SK-N-SH (cell line): ENCODE measurements at regions not wholly inside any gene's neighbourhood (a gene's known extent, or its start where the extent isn't known, plus 50 kb on each side); places are given as distances from the start of the nearest gene placed in this dataset.

Source experiments
- CTCF ChIA-PET: fragments of 300-600, 350-600 bp; formaldehyde crosslinking; extraction: SDS; loops from one replicate; lab custom pipeline; 2021; lab: Yijun Ruan, JAX
- POLR2A ChIA-PET: fragments of 350-600 bp; sonication (Branson Sonifier 250); formaldehyde crosslinking; extraction: SDS; loops from one replicate; lab custom pipeline; 2020; ENCODE audit warnings: antibody characterized with exemption, inconsistent platforms; lab: Yijun Ruan, JAX
- DNase-seq: peaks from one replicate; pipeline ENCODE4 v3.0.0; 2012
- H2AFZ ChIP-seq: fragments of 200-600 bp; sonication (generic); 2 replicates; pipeline ENCODE4 v1.8.1; 2016; ENCODE audit warnings: antibody characterized with exemption, mild to moderate bottlenecking, low read depth
- H3F3A ChIP-seq: fragments of 200-600 bp; sonication (generic); replicated peaks from 2 replicates; pipeline ENCODE3; 2016; ENCODE audit warnings: antibody characterized with exemption, mild to moderate bottlenecking; ENCODE audit not compliant: insufficient read depth
- H3K27ac ChIP-seq, 2 experiments: fragments of 200-500 bp in 1 of 2; fragments of 200-600 bp in 1 of 2; sonication (Bioruptor generic) in 1 of 2; sonication (generic), shearing (Covaris generic) in 1 of 2; 2 replicates each; pipeline versions ENCODE4 v1.5.1 to v1.6.1; 2014 to 2016; ENCODE audit warnings: low read depth in 2 of 2, inconsistent platforms in 1 of 2, low read length in 1 of 2, mild to moderate bottlenecking in 1 of 2, mixed read lengths in 1 of 2
- H3K27me3 ChIP-seq: fragments of 200-600 bp; sonication (generic), shearing (Covaris generic); 2 replicates; pipeline ENCODE4 v1.6.1; 2016; ENCODE audit warnings: mixed run types; ENCODE audit not compliant: insufficient read depth
- H3K36me3 ChIP-seq, 2 experiments: fragments of 200-500 bp in 1 of 2; fragments of 200-600 bp in 1 of 2; sonication (Bioruptor generic) in 1 of 2; sonication (generic) in 1 of 2; replicated peaks in 1 of 2; 2 replicates each; pipeline versions ENCODE3 to v1.5.1; 2014 to 2016; ENCODE audit warnings: low read length in 1 of 2, mild to moderate bottlenecking in 1 of 2; ENCODE audit not compliant: insufficient read depth in 2 of 2, control insufficient read depth in 1 of 2
- H3K4me1 ChIP-seq, 2 experiments: fragments of 200-500 bp in 1 of 2; fragments of 200-600 bp in 1 of 2; sonication (Bioruptor generic) in 1 of 2; sonication (generic), shearing (Covaris generic) in 1 of 2; 2 replicates each; pipeline versions ENCODE4 v1.5.1 to v1.6.1; 2014 to 2016; ENCODE audit warnings: low read depth in 1 of 2, low read length in 1 of 2, mixed run types in 1 of 2; ENCODE audit not compliant: insufficient read depth in 2 of 2, control insufficient read depth in 1 of 2
- H3K4me2 ChIP-seq: fragments of 200-600 bp; sonication (generic), shearing (Covaris generic); 2 replicates; pipeline ENCODE4 v1.6.1; 2017; ENCODE audit warnings: mixed run types
- H3K4me3 ChIP-seq, 2 experiments: fragments of 200-500 bp in 1 of 2; fragments of 200-600 bp in 1 of 2; sonication (Bioruptor generic) in 1 of 2; sonication (generic), shearing (Covaris generic) in 1 of 2; 2 replicates each; pipeline versions ENCODE4 v1.5.1 to v1.8.1; 2014 to 2016; ENCODE audit warnings: low read depth in 2 of 2, inconsistent platforms in 1 of 2, low read length in 1 of 2, mild to moderate bottlenecking in 1 of 2, mixed read lengths in 1 of 2, moderate library complexity in 1 of 2
- H3K79me2 ChIP-seq: fragments of 200-600 bp; sonication (generic); 2 replicates; pipeline ENCODE4 v1.8.1; 2017; ENCODE audit warnings: mild to moderate bottlenecking; ENCODE audit not compliant: insufficient read depth
- H3K9ac ChIP-seq: fragments of 200-600 bp; sonication (generic); 2 replicates; pipeline ENCODE4 v1.6.1; 2017; ENCODE audit warnings: mixed run types
- H3K9me2 ChIP-seq: fragments of 200-600 bp; sonication (generic); 2 replicates; pipeline ENCODE4 v1.6.1; 2017; ENCODE audit warnings: mixed run types
- H3K9me3 ChIP-seq: fragments of 200-600 bp; sonication (generic); 2 replicates; pipeline ENCODE4 v1.6.1; 2017; ENCODE audit warnings: mixed run types, mild to moderate bottlenecking, moderate library complexity
- H4K20me1 ChIP-seq: fragments of 200-600 bp; sonication (generic); 2 replicates; pipeline ENCODE4 v1.6.1; 2017; ENCODE audit warnings: mild to moderate bottlenecking, mixed run types; ENCODE audit not compliant: insufficient read depth
- ELF1 ChIP-seq: IDR thresholded peaks from 2 replicates; pipeline ENCODE4 v1.4.0; 2012
- EZH2phosphoT487 ChIP-seq: fragments of 200-600 bp; sonication (generic); IDR thresholded peaks from 2 replicates; pipeline ENCODE4 v1.6.1; 2017; ENCODE audit warnings: low read depth, mixed run types, mild to moderate bottlenecking, antibody characterized with exemption, moderate library complexity, borderline replicate concordance
- GABPA ChIP-seq: IDR thresholded peaks from 2 replicates; pipeline ENCODE4 v1.4.0; 2012; ENCODE audit warnings: low read depth, mild to moderate bottlenecking
- NFIC ChIP-seq: IDR thresholded peaks from 2 replicates; pipeline ENCODE4 v1.4.0; 2012; ENCODE audit warnings: borderline replicate concordance
- NRF1 ChIP-seq: IDR thresholded peaks from 2 replicates; pipeline ENCODE4 v1.6.1; 2012; ENCODE audit warnings: low read depth, mild to moderate bottlenecking, low read length
- RAD21 ChIP-seq: IDR thresholded peaks from 2 replicates; pipeline ENCODE4 v1.6.1; 2012; ENCODE audit warnings: mild to moderate bottlenecking, low read length
- RCOR1 ChIP-seq: fragments of 150-350 bp; IDR thresholded peaks from 2 replicates; pipeline ENCODE4 v1.6.1; 2017; ENCODE audit warnings: antibody characterized with exemption, low read length
- TAF1 ChIP-seq: IDR thresholded peaks from 2 replicates; pipeline ENCODE4 v1.6.1; 2012; ENCODE audit warnings: low read depth, mild to moderate bottlenecking, low read length, moderate library complexity, borderline replicate concordance
- TCF12 ChIP-seq: IDR thresholded peaks from 2 replicates; pipeline ENCODE4 v1.4.0; 2012
- TEAD4 ChIP-seq: IDR thresholded peaks from 2 replicates; pipeline ENCODE4 v1.4.0; 2012; ENCODE audit warnings: mild to moderate bottlenecking, borderline replicate concordance; ENCODE audit not compliant: insufficient read depth
- YY1 ChIP-seq: IDR thresholded peaks from 2 replicates; pipeline ENCODE4 v1.4.0; 2012; ENCODE audit warnings: low read depth, mild to moderate bottlenecking
- WGBS: methylation state at CpG from one replicate; pipeline ENCODE4 v1.1.6; 2017; ENCODE audit warnings: low lambda C conversion rate; 5-methylcytosine and 5-hydroxymethylcytosine counted together
- TF ChIP-seq, protein P1 (sequence below): IDR thresholded peaks from 2 replicates; pipeline ENCODE4 v1.6.1; 2012; ENCODE audit warnings: mild to moderate bottlenecking, low read depth, low read length, moderate library complexity
- TF ChIP-seq, protein P2 (sequence below): IDR thresholded peaks from 2 replicates; pipeline ENCODE4 v1.4.0; 2012; ENCODE audit warnings: low read depth, borderline replicate concordance
- TF ChIP-seq, protein P3 (sequence below): IDR thresholded peaks from 2 replicates; pipeline ENCODE4 v1.4.0; 2012; ENCODE audit warnings: low read depth
- TF ChIP-seq, protein P4 (sequence below): fragments of 150-350 bp; IDR thresholded peaks from 2 replicates; pipeline ENCODE4 v1.6.1; 2017; ENCODE audit warnings: antibody characterized with exemption, low read length, low read depth, borderline replicate concordance
- TF ChIP-seq, protein P5 (sequence below): fragments of 150-350 bp; IDR thresholded peaks from 2 replicates; pipeline ENCODE4 v1.6.1; 2016; ENCODE audit warnings: mild to moderate bottlenecking, low read depth, low read length
- TF ChIP-seq, protein P6 (sequence below): IDR thresholded peaks from 2 replicates; pipeline ENCODE4 v1.4.0; 2012; ENCODE audit warnings: low read depth, borderline replicate concordance
- TF ChIP-seq, protein P7 (sequence below): IDR thresholded peaks from 2 replicates; pipeline ENCODE4; 2012

DNA sequence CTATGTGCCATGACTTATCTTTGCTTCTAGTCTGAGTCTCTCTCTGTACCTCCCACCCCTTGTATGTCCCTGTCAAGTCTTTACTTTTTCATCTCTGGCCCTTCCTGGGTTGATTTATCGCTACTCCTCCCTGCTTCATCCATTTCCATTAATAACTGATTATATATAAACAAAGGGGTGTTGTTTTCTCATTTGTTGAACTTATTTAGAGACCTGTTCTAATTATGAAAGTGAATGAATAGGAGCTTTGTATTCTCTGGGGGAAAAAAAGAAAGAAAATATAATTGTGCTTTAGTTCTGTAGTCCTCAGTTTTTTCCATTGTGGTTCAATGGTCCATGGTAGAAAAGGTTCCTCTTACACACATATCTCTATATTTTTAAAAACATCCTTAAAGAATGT lies 328.9 kb upstream of the PPP2R3A start:
- Histone ChIP-seq H3K4me3 (no peak overlapping the region), H3K27me3 (no peaks in the 10 kb centered on the region), H3K9me3 (no peaks in the 10 kb centered on the region), H3K79me2 (no peaks in the 10 kb centered on the region), H2AFZ (no peak overlapping the region), H3F3A (no peaks in the 10 kb centered on the region), H3K4me1 (no peaks in the 10 kb centered on the region), H3K4me2 (no peak overlapping the region), H4K20me1 (no peaks in the 10 kb centered on the region), H3K36me3 (no peaks in the 10 kb centered on the region), H3K27ac (no peak overlapping the region), H3K9me2 (no peaks in the 10 kb centered on the region), H3K9ac (no peak overlapping the region)
- no peak for DNase-seq
- POLR2A ChIA-PET = no interaction called here
- WGBS = 10% methylated on average over 1 of the region's 1 CpG
- TF ChIP-seq RCOR1 = no peak
- TF ChIP-seq RAD21 = no peak
- TF ChIP-seq ELF1 = no peak
- no peak for TF ChIP-seq NRF1
- no peak for TF ChIP-seq EZH2phosphoT487
- no peak for TF ChIP-seq TEAD4
- TF ChIP-seq, protein P1, sequence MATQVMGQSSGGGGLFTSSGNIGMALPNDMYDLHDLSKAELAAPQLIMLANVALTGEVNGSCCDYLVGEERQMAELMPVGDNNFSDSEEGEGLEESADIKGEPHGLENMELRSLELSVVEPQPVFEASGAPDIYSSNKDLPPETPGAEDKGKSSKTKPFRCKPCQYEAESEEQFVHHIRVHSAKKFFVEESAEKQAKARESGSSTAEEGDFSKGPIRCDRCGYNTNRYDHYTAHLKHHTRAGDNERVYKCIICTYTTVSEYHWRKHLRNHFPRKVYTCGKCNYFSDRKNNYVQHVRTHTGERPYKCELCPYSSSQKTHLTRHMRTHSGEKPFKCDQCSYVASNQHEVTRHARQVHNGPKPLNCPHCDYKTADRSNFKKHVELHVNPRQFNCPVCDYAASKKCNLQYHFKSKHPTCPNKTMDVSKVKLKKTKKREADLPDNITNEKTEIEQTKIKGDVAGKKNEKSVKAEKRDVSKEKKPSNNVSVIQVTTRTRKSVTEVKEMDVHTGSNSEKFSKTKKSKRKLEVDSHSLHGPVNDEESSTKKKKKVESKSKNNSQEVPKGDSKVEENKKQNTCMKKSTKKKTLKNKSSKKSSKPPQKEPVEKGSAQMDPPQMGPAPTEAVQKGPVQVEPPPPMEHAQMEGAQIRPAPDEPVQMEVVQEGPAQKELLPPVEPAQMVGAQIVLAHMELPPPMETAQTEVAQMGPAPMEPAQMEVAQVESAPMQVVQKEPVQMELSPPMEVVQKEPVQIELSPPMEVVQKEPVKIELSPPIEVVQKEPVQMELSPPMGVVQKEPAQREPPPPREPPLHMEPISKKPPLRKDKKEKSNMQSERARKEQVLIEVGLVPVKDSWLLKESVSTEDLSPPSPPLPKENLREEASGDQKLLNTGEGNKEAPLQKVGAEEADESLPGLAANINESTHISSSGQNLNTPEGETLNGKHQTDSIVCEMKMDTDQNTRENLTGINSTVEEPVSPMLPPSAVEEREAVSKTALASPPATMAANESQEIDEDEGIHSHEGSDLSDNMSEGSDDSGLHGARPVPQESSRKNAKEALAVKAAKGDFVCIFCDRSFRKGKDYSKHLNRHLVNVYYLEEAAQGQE = no peak
- TF ChIP-seq, protein P2, sequence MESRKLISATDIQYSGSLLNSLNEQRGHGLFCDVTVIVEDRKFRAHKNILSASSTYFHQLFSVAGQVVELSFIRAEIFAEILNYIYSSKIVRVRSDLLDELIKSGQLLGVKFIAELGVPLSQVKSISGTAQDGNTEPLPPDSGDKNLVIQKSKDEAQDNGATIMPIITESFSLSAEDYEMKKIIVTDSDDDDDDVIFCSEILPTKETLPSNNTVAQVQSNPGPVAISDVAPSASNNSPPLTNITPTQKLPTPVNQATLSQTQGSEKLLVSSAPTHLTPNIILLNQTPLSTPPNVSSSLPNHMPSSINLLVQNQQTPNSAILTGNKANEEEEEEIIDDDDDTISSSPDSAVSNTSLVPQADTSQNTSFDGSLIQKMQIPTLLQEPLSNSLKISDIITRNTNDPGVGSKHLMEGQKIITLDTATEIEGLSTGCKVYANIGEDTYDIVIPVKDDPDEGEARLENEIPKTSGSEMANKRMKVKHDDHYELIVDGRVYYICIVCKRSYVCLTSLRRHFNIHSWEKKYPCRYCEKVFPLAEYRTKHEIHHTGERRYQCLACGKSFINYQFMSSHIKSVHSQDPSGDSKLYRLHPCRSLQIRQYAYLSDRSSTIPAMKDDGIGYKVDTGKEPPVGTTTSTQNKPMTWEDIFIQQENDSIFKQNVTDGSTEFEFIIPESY = no peak
- no peak for TF ChIP-seq TAF1
- CTCF ChIA-PET = interaction anchor here (1.6 kb wide), 1 partner anchor 19 kb away, joined by 4 read pairs; no protein-coding TSS in a partner anchor

DNA sequence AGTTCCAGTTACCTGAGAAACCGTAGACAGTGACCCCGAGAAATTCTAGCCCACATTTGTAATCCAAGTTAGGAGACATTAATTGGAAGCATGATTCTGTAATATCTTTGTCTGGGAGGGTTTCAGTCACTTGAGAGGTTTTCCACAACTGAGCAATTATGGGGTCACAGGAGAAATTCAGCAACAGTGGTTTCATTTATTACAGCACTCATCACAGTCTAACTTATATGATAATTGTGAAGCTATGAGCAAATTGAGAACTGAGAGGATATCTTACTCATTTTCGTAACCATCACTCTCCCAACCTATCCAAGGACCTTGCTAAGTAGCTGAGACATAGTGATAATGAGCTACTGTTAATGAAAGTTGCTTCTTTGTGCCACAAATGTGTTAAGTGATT lies 328.5 kb upstream of the PPP2R3A start:
- no peak overlapping the region for H2AFZ ChIP-seq
- H3K9ac ChIP-seq = no peak overlapping the region
- H4K20me1 ChIP-seq = no peaks in the 10 kb centered on the region
- no peaks in the 10 kb centered on the region for H3K9me3 ChIP-seq
- no peaks in the 10 kb centered on the region for H3K36me3 ChIP-seq
- H3K79me2 ChIP-seq = no peaks in the 10 kb centered on the region
- POLR2A ChIA-PET = no interaction called here
- no peaks in the 10 kb centered on the region for H3K4me1 ChIP-seq
- no peak overlapping the region for H3K27ac ChIP-seq
- H3K4me3 ChIP-seq = no peak overlapping the region
- no peak overlapping the region for H3K4me2 ChIP-seq
- CTCF ChIA-PET = interaction anchor here (1.6 kb wide), 1 partner anchor 19 kb away, joined by 4 read pairs; no protein-coding TSS in a partner anchor
- H3K9me2 ChIP-seq = no peaks in the 10 kb centered on the region
- H3K27me3 ChIP-seq = no peaks in the 10 kb centered on the region
- H3F3A ChIP-seq = no peaks in the 10 kb centered on the region
- no peak for DNase-seq
- 8% methylated on average over 3 of the region's 3 CpGs for WGBS
- TF ChIP-seq GABPA (no peak), RCOR1 (no peak), YY1 (no peak), TCF12 (no peak), NFIC (no peak)
- TF ChIP-seq, protein P3, sequence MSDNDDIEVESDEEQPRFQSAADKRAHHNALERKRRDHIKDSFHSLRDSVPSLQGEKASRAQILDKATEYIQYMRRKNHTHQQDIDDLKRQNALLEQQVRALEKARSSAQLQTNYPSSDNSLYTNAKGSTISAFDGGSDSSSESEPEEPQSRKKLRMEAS = no peak
- TF ChIP-seq, protein P4, sequence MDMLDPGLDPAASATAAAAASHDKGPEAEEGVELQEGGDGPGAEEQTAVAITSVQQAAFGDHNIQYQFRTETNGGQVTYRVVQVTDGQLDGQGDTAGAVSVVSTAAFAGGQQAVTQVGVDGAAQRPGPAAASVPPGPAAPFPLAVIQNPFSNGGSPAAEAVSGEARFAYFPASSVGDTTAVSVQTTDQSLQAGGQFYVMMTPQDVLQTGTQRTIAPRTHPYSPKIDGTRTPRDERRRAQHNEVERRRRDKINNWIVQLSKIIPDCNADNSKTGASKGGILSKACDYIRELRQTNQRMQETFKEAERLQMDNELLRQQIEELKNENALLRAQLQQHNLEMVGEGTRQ = no peak
- TF ChIP-seq, protein P5, sequence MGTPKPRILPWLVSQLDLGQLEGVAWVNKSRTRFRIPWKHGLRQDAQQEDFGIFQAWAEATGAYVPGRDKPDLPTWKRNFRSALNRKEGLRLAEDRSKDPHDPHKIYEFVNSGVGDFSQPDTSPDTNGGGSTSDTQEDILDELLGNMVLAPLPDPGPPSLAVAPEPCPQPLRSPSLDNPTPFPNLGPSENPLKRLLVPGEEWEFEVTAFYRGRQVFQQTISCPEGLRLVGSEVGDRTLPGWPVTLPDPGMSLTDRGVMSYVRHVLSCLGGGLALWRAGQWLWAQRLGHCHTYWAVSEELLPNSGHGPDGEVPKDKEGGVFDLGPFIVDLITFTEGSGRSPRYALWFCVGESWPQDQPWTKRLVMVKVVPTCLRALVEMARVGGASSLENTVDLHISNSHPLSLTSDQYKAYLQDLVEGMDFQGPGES = no peak
- TF ChIP-seq, protein P6, sequence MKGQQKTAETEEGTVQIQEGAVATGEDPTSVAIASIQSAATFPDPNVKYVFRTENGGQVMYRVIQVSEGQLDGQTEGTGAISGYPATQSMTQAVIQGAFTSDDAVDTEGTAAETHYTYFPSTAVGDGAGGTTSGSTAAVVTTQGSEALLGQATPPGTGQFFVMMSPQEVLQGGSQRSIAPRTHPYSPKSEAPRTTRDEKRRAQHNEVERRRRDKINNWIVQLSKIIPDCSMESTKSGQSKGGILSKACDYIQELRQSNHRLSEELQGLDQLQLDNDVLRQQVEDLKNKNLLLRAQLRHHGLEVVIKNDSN = no peak
- TF ChIP-seq, protein P7, sequence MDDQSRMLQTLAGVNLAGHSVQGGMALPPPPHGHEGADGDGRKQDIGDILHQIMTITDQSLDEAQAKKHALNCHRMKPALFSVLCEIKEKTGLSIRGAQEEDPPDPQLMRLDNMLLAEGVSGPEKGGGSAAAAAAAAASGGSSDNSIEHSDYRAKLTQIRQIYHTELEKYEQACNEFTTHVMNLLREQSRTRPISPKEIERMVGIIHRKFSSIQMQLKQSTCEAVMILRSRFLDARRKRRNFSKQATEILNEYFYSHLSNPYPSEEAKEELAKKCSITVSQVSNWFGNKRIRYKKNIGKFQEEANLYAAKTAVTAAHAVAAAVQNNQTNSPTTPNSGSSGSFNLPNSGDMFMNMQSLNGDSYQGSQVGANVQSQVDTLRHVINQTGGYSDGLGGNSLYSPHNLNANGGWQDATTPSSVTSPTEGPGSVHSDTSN = no peak
